Ishikawa (cell line): ENCODE measurements at regions not wholly inside any gene's neighbourhood (a gene's known extent, or its start where the extent isn't known, plus 50 kb on each side); places are given as distances from the start of the nearest gene placed in this dataset.

ENCODE experiments used
- CEBPB ChIP-seq: IDR thresholded peaks from 2 replicates; pipeline ENCODE4 v1.6.1; 2012
- CREB1 ChIP-seq: IDR thresholded peaks from 2 replicates; pipeline ENCODE4 v1.6.1; 2012; ENCODE audit warnings: low read depth
- EGR1 ChIP-seq: IDR thresholded peaks from 2 replicates; pipeline ENCODE4 v1.6.1; 2012
- EP300 ChIP-seq: IDR thresholded peaks from 2 replicates; pipeline ENCODE4 v1.6.1; 2012; ENCODE audit warnings: borderline replicate concordance
- FOXM1 ChIP-seq: IDR thresholded peaks from 2 replicates; pipeline ENCODE4 v1.6.1; 2012; ENCODE audit warnings: low read depth, borderline replicate concordance
- MAX ChIP-seq: IDR thresholded peaks from 2 replicates; pipeline ENCODE4 v1.6.1; 2012
- NFIC ChIP-seq: IDR thresholded peaks from 2 replicates; pipeline ENCODE4 v1.6.1; 2012
- RAD21 ChIP-seq: IDR thresholded peaks from 2 replicates; pipeline ENCODE4 v1.6.1; 2012; ENCODE audit warnings: low read depth
- REST ChIP-seq: IDR thresholded peaks from 2 replicates; pipeline ENCODE4 v1.6.1; 2012; ENCODE audit warnings: low read depth, mild to moderate bottlenecking
- TAF1 ChIP-seq: IDR thresholded peaks from 2 replicates; pipeline ENCODE4 v1.6.1; 2012; ENCODE audit warnings: low read depth, mild to moderate bottlenecking
- TCF12 ChIP-seq: IDR thresholded peaks from 2 replicates; pipeline ENCODE4 v1.6.1; 2012; ENCODE audit warnings: low read depth
- TEAD4 ChIP-seq: IDR thresholded peaks from 2 replicates; pipeline ENCODE4 v1.6.1; 2012
- USF1 ChIP-seq: IDR thresholded peaks from 2 replicates; pipeline ENCODE4 v1.6.1; 2012
- YY1 ChIP-seq: IDR thresholded peaks from 2 replicates; pipeline ENCODE4 v1.6.1; 2012; ENCODE audit warnings: low read depth
- ZBTB7A ChIP-seq: IDR thresholded peaks from 2 replicates; pipeline ENCODE4 v1.6.1; 2012; ENCODE audit warnings: low read depth

- TF ChIP-seq REST (no peak), CREB1 (no peak), FOXM1 (no peak), CEBPB (no peak), TCF12 (no peak), RAD21 (no peak), NFIC (no peak), YY1 (no peak), TAF1 (no peak), ZBTB7A (no peak), EP300 (no peak)
Measured at GRCh38 chr1:25113731-25114130, 118.6 kb downstream of the SYF2 start.

GRCh38 chr1:25113086-25113485, 119.2 kb downstream of the SYF2 start:
- TF ChIP-seq MAX (no peak), CREB1 (no peak)

GRCh38 chr1:25112400-25112799, 119.9 kb downstream of the SYF2 start:
- TF ChIP-seq CREB1 (no peak), RAD21 (no peak), YY1 (no peak), EP300 (no peak), FOXM1 (no peak), USF1 (no peak), TCF12 (no peak), TEAD4 (no peak), REST (no peak), NFIC (no peak), EGR1 (no peak)

GRCh38 chr1:25111706-25112105, 120.6 kb downstream of the SYF2 start:
- TF ChIP-seq NFIC (no peak), REST (no peak), YY1 (no peak), EGR1 (no peak), EP300 (no peak), CREB1 (no peak), TAF1 (no peak), USF1 (no peak), ZBTB7A (no peak), CEBPB (no peak), FOXM1 (no peak), TCF12 (no peak), RAD21 (no peak)

GRCh38 chr1:25110485-25110884, 121.8 kb downstream of the SYF2 start:
- TF ChIP-seq MAX (no peak), RAD21 (no peak), USF1 (no peak), EP300 (no peak), ZBTB7A (no peak), NFIC (no peak), TAF1 (no peak), EGR1 (no peak), CREB1 (no peak), YY1 (no peak), REST (no peak), CEBPB (no peak), TCF12 (no peak), TEAD4 (no peak), FOXM1 (no peak)
